K562 (cell line): ENCODE measurements at regions not wholly inside any gene's neighbourhood (a gene's known extent, or its start where the extent isn't known, plus 50 kb on each side); places are given as distances from the start of the nearest gene placed in this dataset.

Experiments
- ATAC-seq: fragments of 200-7000 bp; cut with Tn5 transposase; 3 replicates; pipeline ENCODE4 v1.9.1; 2020; ENCODE audit warnings: moderate library complexity
- BruUV-seq: library from RNA; stranded (reverse); fragments of 400-500 nt; replicated peaks from 2 replicates; lab custom pipeline; 2021; lab: Mats Ljungman, UMichigan
- CTCF ChIA-PET: fragments of 300-600 bp; formaldehyde crosslinking; extraction: SDS; loops from one replicate; lab custom pipeline; 2021; ENCODE audit warnings: low intra/inter-chr PET ratio; lab: Yijun Ruan, JAX
- POLR2A ChIA-PET: fragments of 300-600, 350-650 bp; sonication (Branson Sonifier 250); formaldehyde crosslinking; extraction: SDS; loops from one replicate; lab custom pipeline; 2021; ENCODE audit warnings: antibody characterized with exemption, inconsistent platforms; lab: Yijun Ruan, JAX
- DNase-seq, 4 experiments: peaks; one replicate each; pipeline versions ENCODE4 v3.0.0 to v3.0.0-alpha.2; 2011 to 2018; ENCODE audit warnings: low spot score in 3 of 4, mixed read lengths in 3 of 4; ENCODE audit errors: extremely low read depth in 1 of 4
- FAIRE-seq: peaks from 2 replicates; lab custom pipeline; 2011; peaks lifted over from hg19 to GRCh38; lab: Jason Lieb, UNC
- H2AFZ ChIP-seq: 2 replicates; pipeline ENCODE4 v1.6.0; 2011; ENCODE audit warnings: low read depth, low read length, control low read depth, inconsistent platforms
- H3K27ac ChIP-seq: fragments of 200-600 bp; 3 replicates; pipeline ENCODE4 v1.8.0; 2011; ENCODE audit warnings: low read depth, mild to moderate bottlenecking, control low read depth, inconsistent platforms, low read length, moderate library complexity, mixed read lengths; ENCODE audit errors: extremely low read depth
- H3K27me3 ChIP-seq, 2 experiments: fragments of 300-600 bp in 1 of 2; 2 replicates in 1 of 2; 3 replicates in 1 of 2; pipeline versions ENCODE4 v1.6.0 to v1.8.0; 2011; ENCODE audit warnings: inconsistent platforms in 2 of 2, low read length in 2 of 2, mild to moderate bottlenecking in 1 of 2, mixed read lengths in 1 of 2, moderate library complexity in 1 of 2; ENCODE audit not compliant: control insufficient read depth in 2 of 2, insufficient read depth in 2 of 2
- H3K36me3 ChIP-seq: fragments of 300-600 bp; 3 replicates; pipeline ENCODE4 v1.8.0; 2011; ENCODE audit warnings: mild to moderate bottlenecking, low read length, inconsistent platforms; ENCODE audit not compliant: control insufficient read depth, insufficient read depth
- H3K4me1 ChIP-seq, 2 experiments: fragments of 200-600 bp in 1 of 2; replicated peaks in 1 of 2; 2 replicates in 1 of 2; 3 replicates in 1 of 2; pipeline versions ENCODE4 v1.5.1 to v1.8.0; 2011; ENCODE audit warnings: inconsistent platforms in 2 of 2, low read length in 2 of 2, mild to moderate bottlenecking in 1 of 2, mixed read lengths in 1 of 2, moderate library complexity in 1 of 2; ENCODE audit not compliant: control insufficient read depth in 2 of 2, insufficient read depth in 2 of 2
- H3K4me2 ChIP-seq: 2 replicates; pipeline ENCODE4 v1.6.1; 2011; ENCODE audit warnings: low read length, control low read depth, inconsistent platforms, mixed read lengths; ENCODE audit not compliant: insufficient read depth
- H3K4me3 ChIP-seq: fragments of 200-600 bp; sonication (generic), shearing (Covaris generic); 2 replicates; pipeline ENCODE4 v1.5.1; 2016; ENCODE audit warnings: control low read depth, inconsistent platforms
- H3K79me2 ChIP-seq: fragments of 200-600 bp; 3 replicates; pipeline ENCODE4 v1.8.0; 2011; ENCODE audit warnings: low read length, inconsistent platforms; ENCODE audit not compliant: control insufficient read depth, insufficient read depth
- H3K9ac ChIP-seq, 2 experiments: 2 replicates each; pipeline versions ENCODE4 v1.6.0 to v1.6.1; 2011; ENCODE audit warnings: low read depth in 2 of 2, low read length in 2 of 2, control low read depth in 1 of 2, inconsistent platforms in 1 of 2, mild to moderate bottlenecking in 1 of 2, mixed read lengths in 1 of 2; ENCODE audit not compliant: insufficient read depth in 1 of 2
- H3K9me1 ChIP-seq: one replicate; pipeline ENCODE4 v1.6.0; 2011; ENCODE audit warnings: inconsistent platforms, mild to moderate bottlenecking, low read length, moderate library complexity; ENCODE audit not compliant: control insufficient read depth, insufficient read depth
- H3K9me3 ChIP-seq: replicated peaks from 2 replicates; pipeline ENCODE4 v1.5.1; 2011; ENCODE audit warnings: low read depth, low read length, inconsistent platforms; ENCODE audit not compliant: control insufficient read depth, insufficient read depth
- H4K20me1 ChIP-seq: replicated peaks from 2 replicates; pipeline ENCODE4 v1.6.1; 2011; ENCODE audit warnings: low read length, inconsistent platforms, mixed read lengths; ENCODE audit not compliant: control insufficient read depth, insufficient read depth
- CHD4 ChIP-seq: fragments of 200-600 bp; sonication (generic); IDR thresholded peaks from 3 replicates; pipeline ENCODE4 v1.6.1; 2012; ENCODE audit warnings: low read depth, mild to moderate bottlenecking, mixed read lengths, low read length, inconsistent platforms; ENCODE audit not compliant: insufficient read depth, insufficient replicate concordance, poor library complexity, severe bottlenecking
- FIP1L1 ChIP-seq: fragments of 200-400 bp; formaldehyde crosslinking; IDR thresholded peaks from 2 replicates; pipeline ENCODE4 v1.6.1; 2018; ENCODE audit warnings: mild to moderate bottlenecking, low read depth, low read length; ENCODE audit not compliant: poor library complexity, severe bottlenecking
- KLF13 ChIP-seq: fragments of 450-650 bp; IDR thresholded peaks from 2 replicates; pipeline ENCODE4 v1.6.1; 2016; ENCODE audit warnings: missing genetic modification characterization, low read depth, mild to moderate bottlenecking, missing compliant biosample characterization, moderate library complexity, borderline replicate concordance
- NR4A1 ChIP-seq, 2 experiments: fragments of 250-450 bp in 1 of 2; fragments of 450-650 bp in 1 of 2; sonication (Bioruptor Pico) in 1 of 2; IDR thresholded peaks; 2 replicates each; pipeline versions ENCODE4 v1.4.0 to v1.6.1; 2016 to 2020; ENCODE audit warnings: mild to moderate bottlenecking in 2 of 2, missing compliant biosample characterization in 1 of 2, missing genetic modification characterization in 1 of 2, moderate library complexity in 1 of 2
- SAFB ChIP-seq: fragments of 200-400 bp; formaldehyde crosslinking; IDR thresholded peaks from 2 replicates; pipeline ENCODE4 v1.6.1; 2017; ENCODE audit warnings: low read depth, low read length, borderline replicate concordance
- TAF15 ChIP-seq: fragments of 200-400 bp; formaldehyde crosslinking; IDR thresholded peaks from 2 replicates; pipeline ENCODE4 v1.6.1; 2017; ENCODE audit warnings: mild to moderate bottlenecking, low read depth, low read length, moderate library complexity
- TBP ChIP-seq: optimal IDR thresholded peaks from 2 replicates; pipeline ENCODE3; 2011; ENCODE audit warnings: low read depth, low read length, improper control_type of control experiment
- TFAM ChIP-seq: fragments of 250-450 bp; sonication (Bioruptor Pico); conservative IDR thresholded peaks from 2 replicates; pipeline ENCODE4 v1.5.0; 2021; ENCODE audit warnings: mild to moderate bottlenecking, moderate library complexity
- ZBED1 ChIP-seq: IDR thresholded peaks from 2 replicates; pipeline ENCODE4 v1.6.1; 2014
- ZNF174 ChIP-seq: fragments of 250-450 bp; sonication (Bioruptor Pico); IDR thresholded peaks from 2 replicates; pipeline ENCODE4 v1.4.0; 2020; ENCODE audit warnings: mild to moderate bottlenecking
- ZNF696 ChIP-seq: fragments of 250-450 bp; sonication (Bioruptor Pico); conservative IDR thresholded peaks from 2 replicates; pipeline ENCODE4 v1.4.0; 2020; ENCODE audit warnings: mild to moderate bottlenecking, moderate library complexity
- ZNF766 ChIP-seq: fragments of 200-800 bp; sonication (Bioruptor generic); conservative IDR thresholded peaks from 2 replicates; pipeline ENCODE4 v1.6.1; 2016; ENCODE audit warnings: missing genetic modification characterization, missing compliant biosample characterization
- WGBS: fragments of 100-300 bp; shearing (Covaris generic); methylation state at CpG from one replicate; pipeline ENCODE4 v1.1.6; 2016; ENCODE audit warnings: low coverage, mixed read lengths; ENCODE audit not compliant: insufficient coverage; ENCODE audit errors: missing lambda C conversion rate; 5-methylcytosine and 5-hydroxymethylcytosine counted together
- in situ Hi-C: fragments of 300-500 bp; cut with MboI; formaldehyde crosslinking; loops from 4 replicates; pipeline ENCODE4 v1.15.0; 2018; ENCODE audit warnings: inconsistent platforms, mixed read lengths
- intact Hi-C: fragments of 100-400 bp; cut with micrococcal nuclease; formaldehyde crosslinking; loops from 2 replicates; pipeline ENCODE4 v1.14.2; 2022
- TF ChIP-seq, protein P1 (sequence below): fragments of 450-650 bp; IDR thresholded peaks from 2 replicates; pipeline ENCODE4 v1.6.1; 2016; ENCODE audit warnings: antibody characterized with exemption
- TF ChIP-seq, protein P2 (sequence below), 2 experiments: fragments of 450-650 bp; IDR thresholded peaks; 2 replicates each; pipeline ENCODE4 v1.6.1; 2018; ENCODE audit warnings: mild to moderate bottlenecking in 2 of 2, low read depth in 1 of 2; ENCODE audit not compliant: partially characterized antibody in 2 of 2

DNA sequence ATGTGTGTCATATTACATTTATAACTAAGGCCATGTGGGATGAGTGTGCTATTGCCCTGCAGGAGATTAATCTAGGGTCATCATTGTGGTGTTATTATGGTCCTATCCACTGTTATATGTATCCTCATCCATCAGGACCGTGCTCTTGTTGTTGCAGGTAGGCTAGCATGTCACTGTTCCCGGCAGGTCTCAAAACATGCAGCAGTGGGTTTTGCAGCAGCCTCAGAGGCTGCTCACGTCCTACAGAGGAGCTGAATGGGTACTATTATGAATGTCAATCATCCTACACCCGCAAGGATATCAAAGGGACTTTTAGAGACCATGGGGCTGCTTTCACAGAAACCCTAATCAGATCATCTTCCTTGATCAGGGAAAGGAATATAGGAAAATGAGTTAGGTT is 318.2 kb downstream of the SAMD5 start:
- Histone ChIP-seq H3K27ac (no peak overlapping the region), H3K27me3 (no peaks in the 10 kb centered on the region), H2AFZ (no peak overlapping the region), H3K9ac (no peak overlapping the region), H3K4me3 (no peak overlapping the region), H3K36me3 (no peaks in the 10 kb centered on the region), H3K4me1 (no peaks in the 10 kb centered on the region), H4K20me1 (no peaks in the 10 kb centered on the region), H3K79me2 (no peaks in the 10 kb centered on the region), H3K9me1 (no peaks in the 10 kb centered on the region), H3K9me3 (no peaks in the 10 kb centered on the region), H3K4me2 (no peak overlapping the region)
- WGBS, result 56% methylated on average over 4 of the region's 4 CpGs
- POLR2A ChIA-PET, result no interaction called here
- DNase-seq, result no peak
- CTCF ChIA-PET, result no interaction called here
- no peak for TF ChIP-seq ZNF696
- no peak for TF ChIP-seq SAFB
- no peak for TF ChIP-seq ZNF766 (CRISPR knock-in tag)
- no peak for TF ChIP-seq KLF13 (tag)
- TF ChIP-seq CHD4, result no peak
- TF ChIP-seq TBP, result no peak
- no peak for TF ChIP-seq TAF15
- TF ChIP-seq ZBED1, result no peak
- TF ChIP-seq, protein P1, sequence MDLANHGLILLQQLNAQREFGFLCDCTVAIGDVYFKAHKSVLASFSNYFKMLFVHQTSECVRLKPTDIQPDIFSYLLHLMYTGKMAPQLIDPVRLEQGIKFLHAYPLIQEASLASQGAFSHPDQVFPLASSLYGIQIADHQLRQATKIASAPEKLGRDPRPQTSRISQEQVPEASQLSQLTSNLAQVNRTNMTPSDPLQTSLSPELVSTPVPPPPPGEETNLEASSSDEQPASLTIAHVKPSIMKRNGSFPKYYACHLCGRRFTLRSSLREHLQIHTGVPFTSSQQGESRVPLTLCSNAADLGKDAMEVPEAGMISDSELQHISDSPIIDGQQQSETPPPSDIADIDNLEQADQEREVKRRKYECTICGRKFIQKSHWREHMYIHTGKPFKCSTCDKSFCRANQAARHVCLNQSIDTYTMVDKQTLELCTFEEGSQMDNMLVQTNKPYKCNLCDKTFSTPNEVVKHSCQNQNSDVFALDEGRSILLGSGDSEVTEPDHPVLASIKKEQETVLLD, result no peak
- TF ChIP-seq, protein P2, sequence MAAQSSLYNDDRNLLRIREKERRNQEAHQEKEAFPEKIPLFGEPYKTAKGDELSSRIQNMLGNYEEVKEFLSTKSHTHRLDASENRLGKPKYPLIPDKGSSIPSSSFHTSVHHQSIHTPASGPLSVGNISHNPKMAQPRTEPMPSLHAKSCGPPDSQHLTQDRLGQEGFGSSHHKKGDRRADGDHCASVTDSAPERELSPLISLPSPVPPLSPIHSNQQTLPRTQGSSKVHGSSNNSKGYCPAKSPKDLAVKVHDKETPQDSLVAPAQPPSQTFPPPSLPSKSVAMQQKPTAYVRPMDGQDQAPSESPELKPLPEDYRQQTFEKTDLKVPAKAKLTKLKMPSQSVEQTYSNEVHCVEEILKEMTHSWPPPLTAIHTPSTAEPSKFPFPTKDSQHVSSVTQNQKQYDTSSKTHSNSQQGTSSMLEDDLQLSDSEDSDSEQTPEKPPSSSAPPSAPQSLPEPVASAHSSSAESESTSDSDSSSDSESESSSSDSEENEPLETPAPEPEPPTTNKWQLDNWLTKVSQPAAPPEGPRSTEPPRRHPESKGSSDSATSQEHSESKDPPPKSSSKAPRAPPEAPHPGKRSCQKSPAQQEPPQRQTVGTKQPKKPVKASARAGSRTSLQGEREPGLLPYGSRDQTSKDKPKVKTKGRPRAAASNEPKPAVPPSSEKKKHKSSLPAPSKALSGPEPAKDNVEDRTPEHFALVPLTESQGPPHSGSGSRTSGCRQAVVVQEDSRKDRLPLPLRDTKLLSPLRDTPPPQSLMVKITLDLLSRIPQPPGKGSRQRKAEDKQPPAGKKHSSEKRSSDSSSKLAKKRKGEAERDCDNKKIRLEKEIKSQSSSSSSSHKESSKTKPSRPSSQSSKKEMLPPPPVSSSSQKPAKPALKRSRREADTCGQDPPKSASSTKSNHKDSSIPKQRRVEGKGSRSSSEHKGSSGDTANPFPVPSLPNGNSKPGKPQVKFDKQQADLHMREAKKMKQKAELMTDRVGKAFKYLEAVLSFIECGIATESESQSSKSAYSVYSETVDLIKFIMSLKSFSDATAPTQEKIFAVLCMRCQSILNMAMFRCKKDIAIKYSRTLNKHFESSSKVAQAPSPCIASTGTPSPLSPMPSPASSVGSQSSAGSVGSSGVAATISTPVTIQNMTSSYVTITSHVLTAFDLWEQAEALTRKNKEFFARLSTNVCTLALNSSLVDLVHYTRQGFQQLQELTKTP (IDR thresholded peaks at IDR 0.05; ENCODE audit: low read depth in 1 of 2, partially characterized antibody in 2 of 2), result no peak
- no peak for TF ChIP-seq FIP1L1
- TF ChIP-seq ZNF174 (CRISPR knock-in tag), result no peak
- no peak for TF ChIP-seq TFAM
- TF ChIP-seq NR4A1 (CRISPR knock-in tag; IDR thresholded peaks at IDR 0.05), result no peak
- no peak for TF ChIP-seq NR4A1 (tag; IDR thresholded peaks at IDR 0.05)
- BruUV-seq, result no TSS peak
- no peak for FAIRE-seq
- in situ Hi-C loops (no loop called here), intact Hi-C loops (no loop called here)
- ATAC-seq, result no peak
